GM18951 (cell line): ENCODE measurements at regions not wholly inside any gene's neighbourhood (a gene's known extent, or its start where the extent isn't known, plus 50 kb on each side); places are given as distances from the start of the nearest gene placed in this dataset.

ENCODE experiments used
- POLR2A ChIP-seq: IDR thresholded peaks from 4 replicates; pipeline ENCODE4 v1.6.1; 2011; ENCODE audit warnings: mild to moderate bottlenecking; ENCODE audit not compliant: insufficient read length, insufficient read depth; ENCODE audit errors: extremely low read depth
- in situ Hi-C: fragments of 300-500 bp; cut with MboI; formaldehyde crosslinking; loops from one replicate; pipeline ENCODE4 v1.12.0; 2022; ENCODE audit warnings: low sequenced_read_pairs, mixed read lengths, inconsistent platforms; ENCODE audit not compliant: unreplicated experiment

GRCh38 chr6:44660561-44661220, 273.2 kb downstream of the CDC5L start:
- in situ Hi-C loops: no loop called here
- TF ChIP-seq POLR2A: no peak

GRCh38 chr6:44661221-44662008, 273.9 kb downstream of the CDC5L start:
- in situ Hi-C loops: no loop called here
- TF ChIP-seq POLR2A: no peak

- in situ Hi-C loops: no loop called here
- no peak for TF ChIP-seq POLR2A
Measured at GRCh38 chr6:44662461-44663121, 275.1 kb downstream of the CDC5L start.

- in situ Hi-C loops: no loop called here
- no peak for TF ChIP-seq POLR2A
Measured at GRCh38 chr6:44663860-44664634, 276.5 kb downstream of the CDC5L start.

GRCh38 chr6:44664716-44665115, 277.2 kb downstream of the CDC5L start:
- in situ Hi-C loops: no loop called here
- no peak for TF ChIP-seq POLR2A

- TF ChIP-seq POLR2A: no peak
- in situ Hi-C loops: no loop called here
Measured at GRCh38 chr6:44665143-44665542, 277.6 kb downstream of the CDC5L start.

GRCh38 chr6:44665683-44666082, 278.2 kb downstream of the CDC5L start:
- no peak for TF ChIP-seq POLR2A
- in situ Hi-C loops: no loop called here

GRCh38 chr6:44666324-44666723, 278.8 kb downstream of the CDC5L start:
- in situ Hi-C loops: no loop called here
- TF ChIP-seq POLR2A: no peak

- TF ChIP-seq POLR2A: no peak
- in situ Hi-C loops: no loop called here
Measured at GRCh38 chr6:44667226-44667625, 279.7 kb downstream of the CDC5L start.

- in situ Hi-C loops: no loop called here
- TF ChIP-seq POLR2A: no peak
Measured at GRCh38 chr6:44667668-44668390, 280.3 kb downstream of the CDC5L start.

GRCh38 chr6:44668391-44668930, 281.0 kb downstream of the CDC5L start:
- TF ChIP-seq POLR2A: no peak
- in situ Hi-C loops: no loop called here
